ENCODE measurements at regions not wholly inside any gene's neighbourhood (a gene's known extent, or its start where the extent isn't known, plus 50 kb on each side); places are given as distances from the start of the nearest gene placed in this dataset.

DNA sequence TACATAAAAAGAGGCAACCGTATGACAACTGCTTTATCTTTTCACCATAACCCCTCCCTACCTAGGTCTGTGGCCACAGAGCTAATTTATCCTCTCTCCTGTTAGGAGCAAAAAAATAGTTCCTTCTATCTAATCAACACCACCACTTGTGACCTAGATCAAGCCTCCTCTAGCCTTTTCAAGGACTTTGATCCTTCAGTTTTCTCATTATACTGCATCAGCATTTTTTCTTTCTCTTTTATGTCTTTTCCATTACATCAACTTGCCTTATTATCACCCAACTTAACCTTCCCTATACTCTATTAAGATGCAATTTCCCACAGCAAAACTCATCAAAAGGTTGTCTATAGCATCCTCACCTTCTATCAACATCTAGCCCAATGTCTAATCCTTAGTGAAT is 211.0 kb downstream of the ANKRD50 start:
- TF ChIP-seq CTCF (IDR thresholded peaks at IDR 0.05; ENCODE audit: low read length) (no peak), EZH2 (optimal IDR thresholded peaks at IDR 0.05; ENCODE audit: low read depth, low read length) (no peak), EZH2phosphoT487 (IDR thresholded peaks at IDR 0.05; ENCODE audit: low read length) (no peak)

All from MM.1S (cell line).